Tibial artery (tissue), 4 donors: ENCODE measurements at regions not wholly inside any gene's neighbourhood (a gene's known extent, or its start where the extent isn't known, plus 50 kb on each side); places are given as distances from the start of the nearest gene placed in this dataset.

Source experiments
- DNase-seq, 2 donors: peaks; one replicate each; pipeline ENCODE4 v3.0.0-alpha.2; 2019
- H3K27ac ChIP-seq, 2 donors: fragments of 200-600 bp; sonication (generic) in 1 of 2; 1 replicate in 1 of 2; 2 replicates in 1 of 2; pipeline ENCODE4 v1.5.1; 2018 to 2019; ENCODE audit warnings: mild to moderate bottlenecking in 1 of 2
- H3K27me3 ChIP-seq, 2 donors: fragments of 200-600 bp; sonication (generic) in 1 of 2; one replicate each; pipeline versions ENCODE4 v1.5.1 to v1.6.0; 2016 to 2019
- H3K36me3 ChIP-seq, 3 donors: fragments of 200-600 bp; sonication (generic) in 2 of 3; one replicate each; pipeline ENCODE4 v1.5.1; 2016 to 2019; ENCODE audit warnings: mild to moderate bottlenecking in 2 of 3
- H3K4me1 ChIP-seq, 4 donors: fragments of 200-600 bp; sonication (generic) in 2 of 4; 1 replicate in 3 of 4; 2 replicates in 1 of 4; pipeline ENCODE4 v1.5.1; 2016 to 2019
- H3K4me3 ChIP-seq, 2 donors: fragments of 200-600 bp; sonication (generic) in 1 of 2; 1 replicate in 1 of 2; 2 replicates in 1 of 2; pipeline ENCODE4 v1.5.1; 2018 to 2019; ENCODE audit warnings: mild to moderate bottlenecking in 2 of 2
- H3K9me3 ChIP-seq, 3 donors: fragments of 200-600 bp; sonication (generic) in 1 of 3; one replicate each; pipeline ENCODE4 v1.5.1; 2016 to 2019
- intact Hi-C: fragments of 100-400 bp; cut with DNase I; formaldehyde crosslinking; loops from one replicate; pipeline ENCODE4 v1.15.0; 2023; ENCODE audit warnings: low total_unique reads
- TF ChIP-seq, protein P1 (sequence below), 2 experiments: fragments of 200-600 bp in 1 of 2; fragments of 450-650 bp in 1 of 2; IDR thresholded peaks; one replicate each; pipeline ENCODE4 v1.5.1; 2017 to 2019; ENCODE audit warnings: antibody characterized with exemption in 2 of 2, mild to moderate bottlenecking in 1 of 2, moderate library complexity in 1 of 2

DNA sequence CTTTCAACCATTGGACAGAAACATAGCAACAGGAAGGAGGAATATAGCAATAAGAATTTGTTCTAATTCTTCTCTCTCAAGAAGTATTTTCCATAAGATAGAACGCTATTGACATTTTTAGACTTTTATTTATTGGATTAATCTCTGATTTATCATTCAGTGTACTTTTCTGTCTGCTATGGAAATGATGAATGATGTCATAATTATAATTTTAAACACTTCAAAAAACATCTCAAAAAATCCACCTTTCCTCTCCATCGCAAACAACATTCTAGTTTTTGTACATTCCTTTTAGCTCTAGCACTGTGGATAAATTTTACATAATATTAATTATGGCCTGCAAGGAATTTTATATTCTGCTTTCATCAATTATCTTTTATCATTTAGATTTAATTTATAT is 643.2 kb downstream of the DHX35 start:
- no peak for DNase-seq
- no peak overlapping the region for H3K4me3 ChIP-seq
- intact Hi-C loops: no loop called here
- H3K9me3 ChIP-seq: no peaks in the 10 kb centered on the region
- TF ChIP-seq, protein P1, sequence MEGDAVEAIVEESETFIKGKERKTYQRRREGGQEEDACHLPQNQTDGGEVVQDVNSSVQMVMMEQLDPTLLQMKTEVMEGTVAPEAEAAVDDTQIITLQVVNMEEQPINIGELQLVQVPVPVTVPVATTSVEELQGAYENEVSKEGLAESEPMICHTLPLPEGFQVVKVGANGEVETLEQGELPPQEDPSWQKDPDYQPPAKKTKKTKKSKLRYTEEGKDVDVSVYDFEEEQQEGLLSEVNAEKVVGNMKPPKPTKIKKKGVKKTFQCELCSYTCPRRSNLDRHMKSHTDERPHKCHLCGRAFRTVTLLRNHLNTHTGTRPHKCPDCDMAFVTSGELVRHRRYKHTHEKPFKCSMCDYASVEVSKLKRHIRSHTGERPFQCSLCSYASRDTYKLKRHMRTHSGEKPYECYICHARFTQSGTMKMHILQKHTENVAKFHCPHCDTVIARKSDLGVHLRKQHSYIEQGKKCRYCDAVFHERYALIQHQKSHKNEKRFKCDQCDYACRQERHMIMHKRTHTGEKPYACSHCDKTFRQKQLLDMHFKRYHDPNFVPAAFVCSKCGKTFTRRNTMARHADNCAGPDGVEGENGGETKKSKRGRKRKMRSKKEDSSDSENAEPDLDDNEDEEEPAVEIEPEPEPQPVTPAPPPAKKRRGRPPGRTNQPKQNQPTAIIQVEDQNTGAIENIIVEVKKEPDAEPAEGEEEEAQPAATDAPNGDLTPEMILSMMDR (IDR thresholded peaks at IDR 0.05): no peak
- H3K27ac ChIP-seq: no peak overlapping the region
- H3K4me1 ChIP-seq: no peaks in the 10 kb centered on the region
- H3K36me3 ChIP-seq: no peaks in the 10 kb centered on the region
- no peaks in the 10 kb centered on the region for H3K27me3 ChIP-seq

GRCh38 chr20:39603219-39603618 is 641.1 kb downstream of the DHX35 start:
- intact Hi-C loops: no loop called here
- Histone ChIP-seq H3K4me1 (no peaks in the 10 kb centered on the region), H3K4me3 (no peak overlapping the region), H3K9me3 (no peaks in the 10 kb centered on the region), H3K36me3 (no peaks in the 10 kb centered on the region), H3K27ac (no peak overlapping the region), H3K27me3 (no peaks in the 10 kb centered on the region)
- no peak for DNase-seq
- TF ChIP-seq, protein P1 (IDR thresholded peaks at IDR 0.05): no peak

DNA sequence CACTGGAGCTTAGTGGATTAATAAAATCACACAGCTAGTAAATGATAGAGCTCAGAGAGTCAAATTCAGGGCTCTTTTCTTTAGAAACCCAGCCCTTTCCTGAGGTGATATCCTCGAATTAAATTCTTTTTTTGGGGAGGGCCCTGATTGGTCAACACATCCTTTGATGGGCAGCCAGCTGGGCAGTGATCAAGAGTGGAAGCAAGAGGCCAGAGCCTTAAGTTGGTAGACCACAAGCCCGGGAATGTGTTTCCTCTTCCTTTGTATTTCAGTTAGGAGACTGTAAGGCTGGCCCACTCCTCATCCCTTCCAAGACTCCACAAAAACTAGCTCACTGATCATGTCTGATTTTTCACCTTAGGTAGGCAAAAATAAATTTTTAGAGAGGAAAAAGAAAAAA is 640.5 kb downstream of the DHX35 start:
- DNase-seq: no peak
- H3K27me3 ChIP-seq: no peaks in the 10 kb centered on the region
- no peak overlapping the region for H3K27ac ChIP-seq
- no peaks in the 10 kb centered on the region for H3K4me1 ChIP-seq
- TF ChIP-seq, protein P1 (IDR thresholded peaks at IDR 0.05): no peak
- H3K4me3 ChIP-seq: no peak overlapping the region
- H3K36me3 ChIP-seq: no peaks in the 10 kb centered on the region
- no peaks in the 10 kb centered on the region for H3K9me3 ChIP-seq
- intact Hi-C loops: no loop called here

DNA sequence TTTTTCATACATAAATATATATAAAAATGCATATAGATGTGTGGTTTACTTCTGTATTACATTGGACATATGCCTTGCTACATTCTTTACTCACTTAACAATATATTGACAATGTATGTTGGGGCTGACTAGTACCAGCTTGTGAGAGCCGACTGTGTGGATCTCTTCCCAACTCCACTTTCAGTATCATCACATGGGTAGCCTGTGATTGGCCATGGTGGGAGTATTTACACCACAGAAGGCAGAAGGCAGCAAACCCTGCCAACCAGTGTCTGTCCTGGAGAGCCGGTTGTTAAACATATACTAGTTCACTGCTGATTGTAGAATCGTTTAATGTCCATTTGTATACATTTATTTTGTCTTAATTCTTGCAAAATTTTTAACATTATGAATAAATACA is 638.7 kb downstream of the DHX35 start:
- Histone ChIP-seq H3K36me3 (no peaks in the 10 kb centered on the region), H3K27ac (no peak overlapping the region), H3K4me3 (no peak overlapping the region), H3K4me1 (no peaks in the 10 kb centered on the region), H3K9me3 (no peaks in the 10 kb centered on the region), H3K27me3 (no peaks in the 10 kb centered on the region)
- no peak for DNase-seq
- intact Hi-C loops: no loop called here
- TF ChIP-seq, protein P1 (IDR thresholded peaks at IDR 0.05): no peak

DNA sequence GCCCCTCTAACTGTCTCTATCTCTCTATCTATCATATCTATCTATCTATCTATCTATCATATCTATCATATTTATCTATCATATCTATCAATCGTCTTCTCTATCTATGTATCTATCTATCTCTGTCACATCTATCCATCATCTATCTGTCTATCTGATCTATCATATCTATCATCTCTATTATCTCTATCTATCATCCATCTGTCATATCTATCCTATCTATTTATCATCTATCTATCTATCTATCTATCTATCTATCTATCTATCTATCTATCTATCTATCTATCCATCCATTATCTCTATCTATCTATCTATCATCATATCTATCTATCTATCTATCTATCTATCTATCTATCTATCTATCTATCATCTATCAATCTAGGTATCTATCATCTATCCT is 638.0 kb downstream of the DHX35 start:
- Histone ChIP-seq H3K27me3 (no peaks in the 10 kb centered on the region), H3K4me3 (no peak overlapping the region), H3K9me3 (no peaks in the 10 kb centered on the region), H3K27ac (no peak overlapping the region), H3K36me3 (no peaks in the 10 kb centered on the region), H3K4me1 (no peaks in the 10 kb centered on the region)
- no peak for DNase-seq
- TF ChIP-seq, protein P1 (IDR thresholded peaks at IDR 0.05): no peak
- intact Hi-C loops: no loop called here

- intact Hi-C loops: no loop called here
- no peaks in the 10 kb centered on the region for H3K9me3 ChIP-seq
- TF ChIP-seq, protein P1 (IDR thresholded peaks at IDR 0.05): no peak
- no peaks in the 10 kb centered on the region for H3K27me3 ChIP-seq
- no peaks in the 10 kb centered on the region for H3K36me3 ChIP-seq
- no peak overlapping the region for H3K4me3 ChIP-seq
- H3K4me1 ChIP-seq: no peaks in the 10 kb centered on the region
- H3K27ac ChIP-seq: no peak overlapping the region
- DNase-seq: no peak
These were observed 634.4 kb downstream of the DHX35 start for GRCh38 chr20:39596554-39596953.
